HCT116 (cell line): ENCODE measurements at regions not wholly inside any gene's neighbourhood (a gene's known extent, or its start where the extent isn't known, plus 50 kb on each side); places are given as distances from the start of the nearest gene placed in this dataset.

Experiments used
- ATAC-seq: fragments of 200-7000 bp; cut with Tn5 transposase; 2 replicates; pipeline ENCODE4 v1.9.1; 2020; ENCODE audit warnings: mild to moderate bottlenecking, moderate library complexity
- BruUV-seq: library from RNA; stranded (reverse); fragments of 400-500 nt; replicated peaks from 2 replicates; lab custom pipeline; 2021; lab: Mats Ljungman, UMichigan
- CTCF ChIA-PET: fragments of 300-600 bp; sonication (Branson Sonifier 250); formaldehyde crosslinking; loops from one replicate; lab custom pipeline; 2021; ENCODE audit warnings: antibody characterized with exemption; lab: Charles Lee
- POLR2A ChIA-PET: fragments of 300-600, 350-600 bp; sonication (Branson Sonifier 250); formaldehyde crosslinking; loops from one replicate; lab custom pipeline; 2021; ENCODE audit warnings: antibody characterized with exemption; lab: Charles Lee
- RAD21 ChIA-PET, 2 experiments: fragments of 300-600 bp; sonication (Branson Sonifier 250); formaldehyde crosslinking; loops; one replicate each; lab custom pipeline; 2023; ENCODE audit warnings: low total read pairs in 2 of 2; ENCODE audit not compliant: uncharacterized antibody in 2 of 2, unreplicated experiment in 2 of 2, low non-redundant PET in 1 of 2; lab: Charles Lee
- DNase-seq: peaks from one replicate; pipeline ENCODE4 v3.0.0-alpha.2; 2010; ENCODE audit warnings: low read depth, low spot score
- H2AFZ ChIP-seq: fragments of 200-600 bp; shearing (Covaris generic), sonication (generic); 2 replicates; pipeline ENCODE4 v1.6.1; 2017; ENCODE audit warnings: low read depth, mixed run types, mixed read lengths, antibody characterized with exemption, low read length; ENCODE audit not compliant: poor library complexity, severe bottlenecking
- H3K27ac ChIP-seq: 2 replicates; pipeline ENCODE4 v1.5.1; 2012; ENCODE audit warnings: low read depth, low read length
- H3K27me3 ChIP-seq: fragments of 200-600 bp; sonication (generic); 2 replicates; pipeline ENCODE4 v1.6.1; 2016; ENCODE audit warnings: mixed run types, low read length, mixed read lengths; ENCODE audit not compliant: insufficient read depth
- H3K36me3 ChIP-seq, 2 experiments: fragments of 200-500 bp in 1 of 2; fragments of 200-600 bp in 1 of 2; sonication (Bioruptor generic) in 1 of 2; sonication (generic) in 1 of 2; 2 replicates each; pipeline versions ENCODE4 v1.5.1 to v1.6.1; 2014 to 2016; ENCODE audit warnings: low read length in 2 of 2, inconsistent platforms in 1 of 2, mixed read lengths in 1 of 2, mixed run types in 1 of 2; ENCODE audit not compliant: insufficient read depth in 2 of 2, control insufficient read depth in 1 of 2
- H3K4me1 ChIP-seq, 2 experiments: fragments of 200-600 bp in 1 of 2; sonication (generic) in 1 of 2; 2 replicates each; pipeline versions ENCODE4 v1.5.1 to v1.6.1; 2012 to 2017; ENCODE audit warnings: low read length in 2 of 2, inconsistent platforms in 1 of 2, mild to moderate bottlenecking in 1 of 2, mixed read lengths in 1 of 2, mixed run types in 1 of 2, moderate library complexity in 1 of 2; ENCODE audit not compliant: insufficient read depth in 2 of 2, control insufficient read depth in 1 of 2
- H3K4me2 ChIP-seq: fragments of 200-600 bp; sonication (generic); 2 replicates; pipeline ENCODE4 v1.6.1; 2017; ENCODE audit warnings: mixed run types, low read length, mixed read lengths
- H3K4me3 ChIP-seq, 2 experiments: fragments of 200-600 bp in 1 of 2; sonication (generic) in 1 of 2; replicated peaks in 1 of 2; 2 replicates each; pipeline ENCODE4 v1.5.1; 2011 to 2016; ENCODE audit warnings: low read length in 2 of 2, control low read depth in 1 of 2, low read depth in 1 of 2, mild to moderate bottlenecking in 1 of 2, mixed read lengths in 1 of 2, mixed run types in 1 of 2
- H3K79me2 ChIP-seq: fragments of 200-600 bp; sonication (generic); 2 replicates; pipeline ENCODE4 v1.6.1; 2017; ENCODE audit warnings: mild to moderate bottlenecking, mixed run types, low read length, moderate library complexity, mixed read lengths; ENCODE audit not compliant: insufficient read depth
- H3K9ac ChIP-seq: fragments of 200-600 bp; sonication (generic); 2 replicates; pipeline ENCODE4 v1.6.1; 2016; ENCODE audit warnings: low read length, mixed read lengths
- H3K9me2 ChIP-seq: fragments of 200-600 bp; sonication (generic), shearing (Covaris generic); 2 replicates; pipeline ENCODE4 v1.6.1; 2017; ENCODE audit warnings: mixed run types, mild to moderate bottlenecking, moderate library complexity; ENCODE audit not compliant: insufficient read depth
- H3K9me3 ChIP-seq, 2 experiments: fragments of 200-500 bp in 1 of 2; fragments of 200-600 bp in 1 of 2; sonication (Bioruptor generic) in 1 of 2; sonication (generic) in 1 of 2; 2 replicates each; pipeline ENCODE4 v1.6.1; 2014 to 2017; ENCODE audit warnings: low read length in 2 of 2, mixed read lengths in 2 of 2, inconsistent platforms in 1 of 2, low read depth in 1 of 2, mild to moderate bottlenecking in 1 of 2, mixed run types in 1 of 2, moderate library complexity in 1 of 2; ENCODE audit not compliant: control insufficient read depth in 1 of 2, insufficient read depth in 1 of 2
- H4K20me1 ChIP-seq: fragments of 200-600 bp; sonication (generic), shearing (Covaris generic); 2 replicates; pipeline ENCODE4 v1.6.1; 2017; ENCODE audit warnings: mixed run types, mild to moderate bottlenecking, moderate library complexity; ENCODE audit not compliant: insufficient read depth
- CBX3 ChIP-seq: IDR thresholded peaks from 2 replicates; pipeline ENCODE4 v1.6.1; 2012; ENCODE audit warnings: low read depth
- CTCF ChIP-seq, 3 experiments: fragments of 200-600 bp in 1 of 3; sonication (generic) in 1 of 3; IDR thresholded peaks in 2 of 3; conservative IDR thresholded peaks in 1 of 3; 2 replicates each; pipeline ENCODE4 v1.5.1; 2012 to 2017; ENCODE audit warnings: low read depth in 2 of 3, low read length in 2 of 3, antibody characterized with exemption in 1 of 3, borderline replicate concordance in 1 of 3, control low read depth in 1 of 3, mild to moderate bottlenecking in 1 of 3, mixed read lengths in 1 of 3, mixed run types in 1 of 3, moderate library complexity in 1 of 3; ENCODE audit not compliant: insufficient read depth in 1 of 3
- ELF1 ChIP-seq: IDR thresholded peaks from 2 replicates; pipeline ENCODE4 v1.6.1; 2012; ENCODE audit warnings: low read depth, borderline replicate concordance
- EZH2phosphoT487 ChIP-seq: fragments of 200-600 bp; IDR thresholded peaks from 2 replicates; pipeline ENCODE4 v1.6.1; 2018; ENCODE audit warnings: antibody characterized with exemption, borderline replicate concordance
- FOSL1 ChIP-seq: IDR thresholded peaks from 2 replicates; pipeline ENCODE4 v1.6.1; 2012; ENCODE audit warnings: low read depth
- MAX ChIP-seq: IDR thresholded peaks from 2 replicates; pipeline ENCODE4 v1.6.1; 2012
- POLR2AphosphoS5 ChIP-seq: IDR thresholded peaks from 2 replicates; pipeline ENCODE4 v1.6.1; 2011; ENCODE audit warnings: mild to moderate bottlenecking, low read depth, low read length, moderate library complexity
- REST ChIP-seq: IDR thresholded peaks from 2 replicates; pipeline ENCODE4 v1.6.1; 2012; ENCODE audit warnings: low read depth
- TCF7L2 ChIP-seq: IDR thresholded peaks from 2 replicates; pipeline ENCODE4 v1.7.0; 2011; ENCODE audit warnings: borderline replicate concordance, inconsistent platforms; ENCODE audit not compliant: insufficient read depth, insufficient read length; ENCODE audit errors: extremely low read depth
- intact Hi-C: fragments of 100-400 bp; cut with micrococcal nuclease; formaldehyde crosslinking; loops from 2 replicates; pipeline ENCODE4 v1.10.0; 2022
- TF ChIP-seq, protein P1 (sequence below): IDR thresholded peaks from 2 replicates; pipeline ENCODE4 v1.6.1; 2011; ENCODE audit warnings: mild to moderate bottlenecking, low read length, moderate library complexity; ENCODE audit not compliant: insufficient replicate concordance; ENCODE audit errors: extremely low read depth
- TF ChIP-seq, protein P2 (sequence below): IDR thresholded peaks from 2 replicates; pipeline ENCODE4 v1.6.1; 2012

GRCh38 chr2:187078297-187078696, 229.3 kb upstream of the ZSWIM2 start (continued):
- TF ChIP-seq ELF1 = no peak
- TF ChIP-seq CBX3 = no peak
- TF ChIP-seq FOSL1 = no peak
- no peak for TF ChIP-seq TCF7L2
- TF ChIP-seq, protein P1, sequence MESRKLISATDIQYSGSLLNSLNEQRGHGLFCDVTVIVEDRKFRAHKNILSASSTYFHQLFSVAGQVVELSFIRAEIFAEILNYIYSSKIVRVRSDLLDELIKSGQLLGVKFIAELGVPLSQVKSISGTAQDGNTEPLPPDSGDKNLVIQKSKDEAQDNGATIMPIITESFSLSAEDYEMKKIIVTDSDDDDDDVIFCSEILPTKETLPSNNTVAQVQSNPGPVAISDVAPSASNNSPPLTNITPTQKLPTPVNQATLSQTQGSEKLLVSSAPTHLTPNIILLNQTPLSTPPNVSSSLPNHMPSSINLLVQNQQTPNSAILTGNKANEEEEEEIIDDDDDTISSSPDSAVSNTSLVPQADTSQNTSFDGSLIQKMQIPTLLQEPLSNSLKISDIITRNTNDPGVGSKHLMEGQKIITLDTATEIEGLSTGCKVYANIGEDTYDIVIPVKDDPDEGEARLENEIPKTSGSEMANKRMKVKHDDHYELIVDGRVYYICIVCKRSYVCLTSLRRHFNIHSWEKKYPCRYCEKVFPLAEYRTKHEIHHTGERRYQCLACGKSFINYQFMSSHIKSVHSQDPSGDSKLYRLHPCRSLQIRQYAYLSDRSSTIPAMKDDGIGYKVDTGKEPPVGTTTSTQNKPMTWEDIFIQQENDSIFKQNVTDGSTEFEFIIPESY = no peak
- no peak for TF ChIP-seq CTCF (IDR thresholded peaks at IDR 0.05 in 2 of 3, conservative IDR thresholded peaks at IDR 0.05 in 1 of 3; ENCODE audit: borderline replicate concordance in 1 of 3, insufficient read depth in 1 of 3, low read depth in 2 of 3, low read length in 2 of 3)

DNA sequence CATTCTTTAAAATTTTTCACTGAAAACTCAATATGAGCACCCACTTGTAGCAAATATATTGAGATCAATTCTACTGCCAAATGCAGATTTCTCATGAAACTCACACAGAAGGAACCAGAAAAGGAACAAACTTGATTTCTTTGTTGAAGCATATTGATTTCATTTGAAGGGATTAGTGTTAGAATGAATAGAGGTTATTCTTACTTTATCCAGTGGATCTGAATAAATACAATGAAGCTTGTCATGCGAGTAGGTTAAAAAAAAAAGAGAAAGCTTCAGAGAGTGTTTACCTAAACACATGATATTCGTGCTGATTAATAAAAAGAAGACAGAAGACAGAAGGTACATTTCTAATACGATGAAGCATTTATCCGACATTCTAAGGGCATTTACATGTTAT, 226.7 kb upstream of the ZSWIM2 start:
- TF ChIP-seq, protein P2, sequence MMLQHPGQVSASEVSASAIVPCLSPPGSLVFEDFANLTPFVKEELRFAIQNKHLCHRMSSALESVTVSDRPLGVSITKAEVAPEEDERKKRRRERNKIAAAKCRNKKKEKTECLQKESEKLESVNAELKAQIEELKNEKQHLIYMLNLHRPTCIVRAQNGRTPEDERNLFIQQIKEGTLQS = no peak
- TF ChIP-seq MAX (no peak), POLR2AphosphoS5 (no peak), FOSL1 (no peak), EZH2phosphoT487 (no peak), REST (no peak)
- TF ChIP-seq, all 23 proteins: peak for 0
- CTCF ChIA-PET = no interaction called here
- Histone ChIP-seq H3K4me1 (no peaks in the 10 kb centered on the region), H3K9ac (no peak overlapping the region), H3K4me3 (no peak overlapping the region), H3K36me3 (no peaks in the 10 kb centered on the region), H3K79me2 (no peaks in the 10 kb centered on the region), H2AFZ (no peak overlapping the region), H3K27me3 (no peaks in the 10 kb centered on the region), H3K27ac (no peak overlapping the region), H3K9me2 (no peaks in the 10 kb centered on the region), H3K9me3 (no peaks in the 10 kb centered on the region), H4K20me1 (no peaks in the 10 kb centered on the region), H3K4me2 (no peak overlapping the region)
- POLR2A ChIA-PET = no interaction called here
- no peak for ATAC-seq
- RAD21 ChIA-PET = no interaction called here
- DNase-seq = no peak
- no TSS peak for BruUV-seq
- intact Hi-C loops = no loop called here
